Coronary artery (tissue), 2 donors: ENCODE measurements at regions not wholly inside any gene's neighbourhood (a gene's known extent, or its start where the extent isn't known, plus 50 kb on each side); places are given as distances from the start of the nearest gene placed in this dataset.
"Not testable (repeated sequence)": the region's sequence is repeated elsewhere in the genome, so short reads cannot be mapped to it uniquely, and the experiment has no call there.

ENCODE experiments used
- DNase-seq: peaks from one replicate; pipeline ENCODE4 v3.0.0-alpha.2; 2017; ENCODE audit warnings: low spot score
- H3K27ac ChIP-seq, 2 donors: fragments of 200-600 bp; sonication (generic); one replicate each; pipeline ENCODE4 v1.5.1; 2016 to 2019
- H3K4me3 ChIP-seq: fragments of 200-600 bp; sonication (generic); 2 replicates; pipeline ENCODE4 v1.5.1; 2016; ENCODE audit warnings: mild to moderate bottlenecking, moderate library complexity
- TF ChIP-seq, protein P1 (sequence below): fragments of 200-600 bp; sonication (generic); IDR thresholded peaks from one replicate; pipeline ENCODE4 v1.5.1; 2019; ENCODE audit warnings: antibody characterized with exemption

DNA sequence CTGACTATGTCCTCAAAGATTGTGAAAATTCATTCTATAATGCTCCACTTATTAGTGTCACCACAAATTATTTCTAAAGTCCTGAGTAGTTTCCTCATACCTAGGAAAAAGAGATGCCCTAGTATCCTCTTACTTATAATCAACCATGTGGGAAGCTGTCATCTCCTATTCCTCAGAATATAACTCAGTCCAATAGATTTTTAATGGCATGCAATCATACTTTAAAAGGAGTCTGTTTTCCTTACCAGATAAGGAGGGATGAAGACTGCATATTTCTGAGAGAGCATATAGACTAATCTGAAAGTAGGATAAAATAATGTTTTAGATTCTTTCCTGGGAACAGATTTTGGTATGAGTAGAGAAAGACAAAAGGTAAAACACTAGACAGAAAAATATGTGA lies 727.7 kb upstream of the GRM3 start:
- no peak overlapping the region for H3K4me3 ChIP-seq
- TF ChIP-seq, protein P1, sequence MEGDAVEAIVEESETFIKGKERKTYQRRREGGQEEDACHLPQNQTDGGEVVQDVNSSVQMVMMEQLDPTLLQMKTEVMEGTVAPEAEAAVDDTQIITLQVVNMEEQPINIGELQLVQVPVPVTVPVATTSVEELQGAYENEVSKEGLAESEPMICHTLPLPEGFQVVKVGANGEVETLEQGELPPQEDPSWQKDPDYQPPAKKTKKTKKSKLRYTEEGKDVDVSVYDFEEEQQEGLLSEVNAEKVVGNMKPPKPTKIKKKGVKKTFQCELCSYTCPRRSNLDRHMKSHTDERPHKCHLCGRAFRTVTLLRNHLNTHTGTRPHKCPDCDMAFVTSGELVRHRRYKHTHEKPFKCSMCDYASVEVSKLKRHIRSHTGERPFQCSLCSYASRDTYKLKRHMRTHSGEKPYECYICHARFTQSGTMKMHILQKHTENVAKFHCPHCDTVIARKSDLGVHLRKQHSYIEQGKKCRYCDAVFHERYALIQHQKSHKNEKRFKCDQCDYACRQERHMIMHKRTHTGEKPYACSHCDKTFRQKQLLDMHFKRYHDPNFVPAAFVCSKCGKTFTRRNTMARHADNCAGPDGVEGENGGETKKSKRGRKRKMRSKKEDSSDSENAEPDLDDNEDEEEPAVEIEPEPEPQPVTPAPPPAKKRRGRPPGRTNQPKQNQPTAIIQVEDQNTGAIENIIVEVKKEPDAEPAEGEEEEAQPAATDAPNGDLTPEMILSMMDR: no peak
- no peak overlapping the region for H3K27ac ChIP-seq
- DNase-seq: no peak

DNA sequence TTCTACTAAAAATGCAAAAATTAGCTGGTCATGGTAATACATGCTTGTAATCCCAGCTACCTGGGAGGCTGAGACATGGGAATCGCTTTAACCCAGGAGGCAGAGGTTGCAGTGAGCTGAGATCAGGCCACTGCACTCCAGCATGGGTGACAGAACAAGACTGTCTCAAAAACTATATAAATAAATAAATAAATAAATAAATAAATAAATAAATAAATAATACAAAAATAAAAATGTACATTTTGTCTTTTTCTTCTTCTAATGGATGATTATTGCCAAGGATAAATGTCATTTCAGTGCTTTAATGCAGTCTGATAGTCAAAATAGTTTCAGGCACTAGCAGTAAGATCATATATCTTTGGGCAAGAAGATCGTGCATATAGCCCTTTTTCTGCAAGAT lies 727.6 kb upstream of the SEMA3D start:
- Histone ChIP-seq H3K4me3 (no peak overlapping the region), H3K27ac (no peak overlapping the region)
- TF ChIP-seq, protein P1: no peak
- no peak for DNase-seq

DNA sequence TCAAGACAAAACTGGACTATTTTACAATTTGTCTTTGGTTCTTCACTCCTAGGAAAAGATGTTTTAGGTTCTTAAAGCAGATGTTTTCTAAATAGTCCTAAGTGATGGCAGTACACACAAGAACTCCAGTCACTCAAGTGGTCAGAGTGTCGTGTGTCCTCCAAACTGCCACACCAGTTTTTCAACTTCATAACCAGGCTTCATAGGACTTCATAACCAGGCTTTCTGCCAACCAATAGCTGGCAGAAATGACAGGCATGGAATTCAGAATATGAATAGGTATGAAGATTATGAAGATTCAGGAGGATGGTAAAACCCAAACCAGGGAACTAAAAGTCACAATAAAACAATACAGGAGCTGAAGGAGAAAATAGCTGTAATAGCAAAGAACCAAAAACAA lies 721.2 kb upstream of the SEMA3D start:
- H3K4me3 ChIP-seq: no peak overlapping the region
- TF ChIP-seq, protein P1: no peak
- no peak for DNase-seq
- H3K27ac ChIP-seq: no peak overlapping the region

DNA sequence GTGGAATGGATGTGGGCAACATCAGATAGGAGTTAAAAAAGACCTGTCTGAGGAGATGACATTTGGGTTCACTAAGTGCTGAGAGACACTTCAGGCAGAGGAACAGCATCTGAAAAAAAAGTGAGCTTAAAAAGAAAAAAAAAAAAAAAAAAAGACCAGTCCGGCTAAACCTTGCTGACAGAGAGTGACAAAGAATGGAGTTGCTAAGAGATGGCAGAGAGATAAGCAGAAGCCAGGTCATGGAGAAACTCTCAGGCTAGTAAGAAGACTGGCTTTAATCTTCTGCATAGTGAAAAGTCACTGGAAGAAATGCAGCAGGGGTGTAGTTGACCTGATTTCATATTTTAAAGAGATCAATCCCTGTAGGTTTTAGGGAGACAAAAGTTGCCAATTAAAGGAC lies 711.1 kb upstream of the SEMA3D start:
- Histone ChIP-seq H3K27ac (no peak overlapping the region), H3K4me3 (no peak overlapping the region)
- DNase-seq: no peak
- TF ChIP-seq, protein P1: no peak

DNA sequence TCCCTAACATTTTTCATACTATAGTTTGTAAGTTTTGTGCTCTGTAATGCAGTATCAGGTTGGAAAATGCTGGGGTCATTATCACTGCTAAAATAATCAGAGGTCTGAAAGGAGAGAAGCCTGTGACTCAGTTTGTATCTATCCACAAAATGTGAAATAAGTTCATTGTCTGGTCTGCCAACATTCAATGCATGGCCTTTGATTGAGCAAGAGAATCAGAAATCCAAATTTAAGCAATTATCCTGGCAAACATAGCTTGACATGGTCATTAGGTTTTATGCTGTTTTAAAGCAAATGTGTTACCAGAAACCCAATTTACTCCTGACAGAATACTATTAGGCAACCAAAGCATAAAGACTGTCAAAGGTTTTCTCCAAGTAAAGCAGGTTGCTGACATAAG lies 709.7 kb upstream of the SEMA3D start:
- Histone ChIP-seq H3K4me3 (no peak overlapping the region), H3K27ac (no peak overlapping the region)
- TF ChIP-seq, protein P1: no peak
- DNase-seq: no peak

DNA sequence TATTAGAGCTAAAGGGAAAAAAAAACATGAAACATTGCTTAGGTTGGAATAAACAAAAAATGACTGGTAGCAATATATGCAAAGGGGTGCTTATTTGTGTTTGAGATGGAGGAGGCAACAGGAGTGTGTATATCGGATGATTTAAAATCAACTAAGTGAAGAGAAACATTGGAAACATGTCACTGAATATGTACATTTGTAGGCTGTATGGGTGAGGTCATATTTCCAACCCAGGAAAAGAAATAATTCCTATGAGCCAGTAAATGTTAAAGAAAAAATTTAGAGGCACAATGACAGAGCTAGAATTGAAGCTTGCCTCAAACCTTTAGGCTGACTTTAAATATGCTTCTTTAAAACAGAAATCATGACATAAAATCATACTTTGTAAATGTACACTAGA lies 709.0 kb upstream of the SEMA3D start:
- H3K27ac ChIP-seq: no peak overlapping the region
- no peak overlapping the region for H3K4me3 ChIP-seq
- TF ChIP-seq, protein P1: no peak
- DNase-seq: no peak

DNA sequence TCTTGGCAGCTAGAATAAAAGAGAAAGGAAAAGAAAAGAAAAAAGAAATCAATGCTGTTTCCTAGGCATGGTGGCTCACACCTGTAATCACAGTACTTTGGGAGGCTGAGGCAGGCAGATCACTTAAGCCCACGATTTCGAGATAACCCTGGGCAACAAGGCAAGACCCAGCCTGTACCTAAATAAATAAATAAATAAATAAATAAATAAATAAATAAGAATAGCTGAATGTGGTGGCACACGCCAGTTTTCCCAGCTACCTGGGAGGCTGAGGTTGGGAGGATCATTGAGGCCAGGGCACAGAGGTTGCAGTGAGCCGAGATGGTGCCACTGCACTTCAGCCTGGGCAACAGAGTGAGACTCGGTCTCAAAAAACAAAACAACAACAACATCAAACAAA lies 705.0 kb upstream of the SEMA3D start:
- H3K4me3 ChIP-seq, H3K27ac ChIP-seq, DNase-seq: not testable (repeated sequence)

DNA sequence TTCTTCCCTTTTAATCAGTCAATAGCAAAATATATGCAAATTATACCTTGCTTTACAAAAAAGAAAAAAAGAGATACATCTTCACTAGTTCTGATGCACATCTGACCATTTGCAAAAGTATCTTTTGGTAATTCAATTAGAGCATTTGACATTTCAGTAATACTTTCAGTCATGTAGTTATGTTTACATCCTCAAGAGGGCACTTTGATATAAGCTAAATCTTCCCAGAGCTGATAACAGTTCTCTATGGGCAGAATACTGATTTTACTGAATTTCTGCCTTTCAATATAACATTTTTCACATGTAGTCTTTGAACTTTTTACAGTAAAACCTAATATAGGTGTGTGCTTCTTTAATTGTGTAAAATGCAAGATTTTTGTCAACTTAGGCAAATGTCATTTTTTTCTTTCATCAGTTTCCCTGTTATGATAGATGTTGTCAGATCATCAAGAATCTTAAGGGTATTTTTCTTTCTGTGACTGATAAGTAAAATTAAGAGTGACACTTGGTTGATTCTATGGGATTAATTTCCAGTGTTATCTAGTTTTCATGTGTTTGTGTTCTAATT lies 703.5 kb upstream of the SEMA3D start:
- H3K27ac ChIP-seq: no peak overlapping the region
- H3K4me3 ChIP-seq: no peak overlapping the region
- TF ChIP-seq, protein P1: no peak
- no peak for DNase-seq
